GM12891 (cell line): ENCODE measurements at regions not wholly inside any gene's neighbourhood (a gene's known extent, or its start where the extent isn't known, plus 50 kb on each side); places are given as distances from the start of the nearest gene placed in this dataset.

Experiments
- POLR2AphosphoS5 ChIP-seq: IDR thresholded peaks from 2 replicates; pipeline ENCODE4 v1.6.1; 2011; ENCODE audit warnings: low read depth, low read length, control low read depth
- SPI1 ChIP-seq: IDR thresholded peaks from 2 replicates; pipeline ENCODE4 v1.6.1; 2011; ENCODE audit warnings: low read depth, low read length, control low read depth
- TAF1 ChIP-seq: IDR thresholded peaks from 2 replicates; pipeline ENCODE4 v1.6.1; 2011; ENCODE audit warnings: low read depth, low read length, control low read depth

DNA sequence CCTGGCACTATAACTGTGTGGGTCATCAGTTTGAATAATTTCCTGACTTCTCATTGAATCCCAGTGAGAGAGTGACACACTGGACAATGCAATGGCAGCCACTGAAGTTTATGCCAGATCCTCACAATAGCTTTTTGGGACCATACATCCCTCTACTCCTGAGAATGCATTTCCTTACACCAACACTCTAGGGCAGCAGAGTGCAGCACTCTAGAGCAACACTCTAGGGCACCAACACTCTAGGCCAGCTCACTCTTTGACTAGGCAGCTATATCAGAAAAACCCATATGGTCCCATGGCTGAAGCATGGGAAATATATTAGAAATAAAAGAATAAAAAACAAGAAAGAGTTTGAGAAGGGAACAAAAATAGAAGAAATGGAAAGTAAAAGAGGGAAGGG lies 309.2 kb downstream of the MAP2K6 start:
- no peak for TF ChIP-seq SPI1
- no peak for TF ChIP-seq POLR2AphosphoS5
- TF ChIP-seq TAF1 = no peak
